ENCODE measurements at regions not wholly inside any gene's neighbourhood (a gene's known extent, or its start where the extent isn't known, plus 50 kb on each side); places are given as distances from the start of the nearest gene placed in this dataset.

DNA sequence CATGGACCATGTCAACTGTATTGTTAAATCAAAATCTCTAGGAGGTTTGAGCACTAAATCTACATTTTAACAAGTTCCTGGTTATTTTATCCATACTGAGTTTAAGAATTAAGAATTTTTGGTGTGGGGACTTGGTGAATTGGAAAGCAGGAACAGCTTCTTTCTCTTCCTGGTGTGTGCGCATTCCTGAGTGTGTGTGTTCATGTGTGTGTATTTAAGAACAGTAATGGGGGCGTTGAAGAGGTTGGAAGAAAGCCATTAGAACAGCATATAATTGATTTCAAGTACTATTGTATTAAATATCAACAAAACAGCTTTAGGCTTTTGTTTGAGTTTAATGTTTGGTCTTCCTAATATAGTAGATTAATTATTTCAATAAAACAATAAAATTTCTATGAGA, 801.3 kb upstream of the ID2 start:
- no peaks in the 10 kb centered on the region for H3K9me3 ChIP-seq
- H3K36me3 ChIP-seq = no peaks in the 10 kb centered on the region
- no peak for ATAC-seq
- intact Hi-C loops (cut with DNase I; ENCODE audit: low total_unique reads) (no loop called here), in situ Hi-C loops (cut with MboI; ENCODE audit: low sequenced_read_pairs in 4 of 4) (no loop called here)
- no peaks in the 10 kb centered on the region for H3K27me3 ChIP-seq
- no peak for TF ChIP-seq POLR2A (IDR thresholded peaks at IDR 0.05)
- TF ChIP-seq, protein P1, sequence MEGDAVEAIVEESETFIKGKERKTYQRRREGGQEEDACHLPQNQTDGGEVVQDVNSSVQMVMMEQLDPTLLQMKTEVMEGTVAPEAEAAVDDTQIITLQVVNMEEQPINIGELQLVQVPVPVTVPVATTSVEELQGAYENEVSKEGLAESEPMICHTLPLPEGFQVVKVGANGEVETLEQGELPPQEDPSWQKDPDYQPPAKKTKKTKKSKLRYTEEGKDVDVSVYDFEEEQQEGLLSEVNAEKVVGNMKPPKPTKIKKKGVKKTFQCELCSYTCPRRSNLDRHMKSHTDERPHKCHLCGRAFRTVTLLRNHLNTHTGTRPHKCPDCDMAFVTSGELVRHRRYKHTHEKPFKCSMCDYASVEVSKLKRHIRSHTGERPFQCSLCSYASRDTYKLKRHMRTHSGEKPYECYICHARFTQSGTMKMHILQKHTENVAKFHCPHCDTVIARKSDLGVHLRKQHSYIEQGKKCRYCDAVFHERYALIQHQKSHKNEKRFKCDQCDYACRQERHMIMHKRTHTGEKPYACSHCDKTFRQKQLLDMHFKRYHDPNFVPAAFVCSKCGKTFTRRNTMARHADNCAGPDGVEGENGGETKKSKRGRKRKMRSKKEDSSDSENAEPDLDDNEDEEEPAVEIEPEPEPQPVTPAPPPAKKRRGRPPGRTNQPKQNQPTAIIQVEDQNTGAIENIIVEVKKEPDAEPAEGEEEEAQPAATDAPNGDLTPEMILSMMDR (IDR thresholded peaks at IDR 0.05 in 4 of 5, conservative IDR thresholded peaks at IDR 0.05 in 1 of 5) = no peak
- no peak for DNase-seq
- H3K4me1 ChIP-seq = no peaks in the 10 kb centered on the region
- no peak overlapping the region for H3K4me3 ChIP-seq
- H3K27ac ChIP-seq = no peak overlapping the region

GRCh38 chr2:7881063-7881462, 800.8 kb upstream of the ID2 start:
- Histone ChIP-seq H3K27ac (no peak overlapping the region), H3K27me3 (no peaks in the 10 kb centered on the region), H3K4me1 (no peaks in the 10 kb centered on the region), H3K4me3 (no peak overlapping the region), H3K9me3 (no peaks in the 10 kb centered on the region), H3K36me3 (no peaks in the 10 kb centered on the region)
- intact Hi-C loops (cut with DNase I; ENCODE audit: low total_unique reads) = no loop called here
- TF ChIP-seq, protein P1 (IDR thresholded peaks at IDR 0.05 in 4 of 5, conservative IDR thresholded peaks at IDR 0.05 in 1 of 5) = no peak
- no peak for TF ChIP-seq POLR2A (IDR thresholded peaks at IDR 0.05)
- in situ Hi-C loops (cut with MboI; ENCODE audit: low sequenced_read_pairs in 4 of 4) = no loop called here
- ATAC-seq (no peak), DNase-seq (no peak)

DNA sequence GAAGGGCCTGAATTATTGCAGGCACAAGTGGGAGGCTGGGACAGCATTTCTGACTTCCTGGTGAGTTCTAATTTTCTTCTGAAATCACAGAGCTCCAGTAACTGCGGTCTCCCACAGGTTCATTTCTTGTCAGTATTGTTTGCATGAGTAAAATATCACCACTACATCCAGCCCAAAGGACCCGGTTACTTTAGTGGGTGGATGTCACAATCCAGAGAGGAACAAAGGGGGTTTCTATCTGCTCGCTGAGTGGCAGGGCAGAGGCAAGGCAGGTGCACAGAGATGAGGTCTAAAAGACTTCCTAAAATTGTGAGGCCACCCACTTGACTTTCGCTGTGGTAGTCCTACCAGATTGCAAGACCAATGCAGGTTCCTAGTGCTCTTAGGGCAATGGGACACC, 800.4 kb upstream of the ID2 start:
- in situ Hi-C loops (cut with MboI; ENCODE audit: low sequenced_read_pairs in 4 of 4) = no loop called here
- no peaks in the 10 kb centered on the region for H3K4me1 ChIP-seq
- no peak for ATAC-seq
- H3K4me3 ChIP-seq = no peak overlapping the region
- H3K36me3 ChIP-seq = no peaks in the 10 kb centered on the region
- no peaks in the 10 kb centered on the region for H3K9me3 ChIP-seq
- intact Hi-C loops (cut with DNase I; ENCODE audit: low total_unique reads) = no loop called here
- no peaks in the 10 kb centered on the region for H3K27me3 ChIP-seq
- no peak for DNase-seq
- H3K27ac ChIP-seq = no peak overlapping the region
- TF ChIP-seq, protein P1 (IDR thresholded peaks at IDR 0.05 in 4 of 5, conservative IDR thresholded peaks at IDR 0.05 in 1 of 5) = no peak
- TF ChIP-seq POLR2A (IDR thresholded peaks at IDR 0.05) = no peak

GRCh38 chr2:7882296-7882695, 799.6 kb upstream of the ID2 start:
- in situ Hi-C loops (cut with MboI; ENCODE audit: low sequenced_read_pairs in 4 of 4) = no loop called here
- ATAC-seq = no peak

DNA sequence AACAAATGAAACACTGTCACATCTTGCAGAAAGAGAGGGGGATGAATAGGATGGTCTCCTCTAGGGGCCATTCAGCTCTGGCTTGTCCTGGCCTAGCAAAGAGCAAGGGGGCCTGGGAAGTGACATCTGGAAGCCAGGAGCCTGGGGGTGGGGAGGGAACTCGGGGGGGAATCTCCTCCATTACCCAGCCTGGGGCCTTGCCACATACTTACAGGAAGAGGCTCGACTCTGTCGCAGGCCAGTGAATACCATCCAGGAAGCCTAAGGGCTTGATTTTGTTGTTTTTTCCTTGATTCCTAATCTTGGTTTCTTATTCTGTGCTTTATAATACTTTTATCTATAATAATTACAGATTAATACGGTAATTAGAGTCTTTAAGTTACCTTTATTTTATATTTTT, 797.5 kb upstream of the ID2 start:
- intact Hi-C loops (cut with DNase I; ENCODE audit: low total_unique reads) = no loop called here
- Histone ChIP-seq H3K27me3 (no peaks in the 10 kb centered on the region), H3K27ac (no peak overlapping the region), H3K4me1 (no peaks in the 10 kb centered on the region), H3K36me3 (no peaks in the 10 kb centered on the region), H3K4me3 (no peak overlapping the region), H3K9me3 (no peaks in the 10 kb centered on the region)
- in situ Hi-C loops (cut with MboI; ENCODE audit: low sequenced_read_pairs in 4 of 4) = no loop called here
- no peak for DNase-seq
- ATAC-seq = no peak
- no peak for TF ChIP-seq POLR2A (IDR thresholded peaks at IDR 0.05)
- TF ChIP-seq, protein P1 (IDR thresholded peaks at IDR 0.05 in 4 of 5, conservative IDR thresholded peaks at IDR 0.05 in 1 of 5) = no peak

More at GRCh38 chr2:7882296-7882695, 799.6 kb upstream of the ID2 start:
- Histone ChIP-seq H3K36me3 (no peaks in the 10 kb centered on the region), H3K4me1 (no peaks in the 10 kb centered on the region), H3K4me3 (no peak overlapping the region), H3K27me3 (no peaks in the 10 kb centered on the region), H3K9me3 (no peaks in the 10 kb centered on the region), H3K27ac (no peak overlapping the region)
- intact Hi-C loops (cut with DNase I; ENCODE audit: low total_unique reads) = no loop called here
- no peak for TF ChIP-seq POLR2A (IDR thresholded peaks at IDR 0.05)
- TF ChIP-seq, protein P1 (IDR thresholded peaks at IDR 0.05 in 4 of 5, conservative IDR thresholded peaks at IDR 0.05 in 1 of 5) = no peak
- no peak for DNase-seq
